ENCODE measurements at regions not wholly inside any gene's neighbourhood (a gene's known extent, or its start where the extent isn't known, plus 50 kb on each side); places are given as distances from the start of the nearest gene placed in this dataset.

DNA sequence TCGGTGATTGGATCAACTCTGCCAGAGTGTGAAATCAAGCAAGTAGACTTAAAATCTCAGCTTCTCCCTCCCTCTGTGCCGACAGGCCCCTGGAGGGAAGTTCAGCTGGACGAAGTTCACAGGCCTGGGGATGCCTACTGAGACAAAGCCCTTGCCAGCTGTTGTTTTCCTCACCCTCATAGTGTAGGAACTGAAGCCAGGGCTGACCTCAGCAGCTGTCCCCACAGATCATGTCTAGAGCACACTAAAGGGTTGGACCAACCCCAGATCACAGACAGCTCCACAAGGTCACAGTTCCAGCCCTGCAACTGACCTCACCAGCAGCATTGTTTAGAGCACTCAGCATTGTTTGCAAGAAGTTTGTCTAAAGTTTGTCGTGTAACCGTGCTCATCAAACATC is 261.9 kb upstream of the ECI2 start:
- TF ChIP-seq CTCF (conservative IDR thresholded peaks at IDR 0.05; ENCODE audit: low read depth, low read length), result no peak
- TF ChIP-seq EZH2 (IDR thresholded peaks at IDR 0.05; ENCODE audit: low read length, unreplicated experiment), result no peak
- no peak for TF ChIP-seq EZH2phosphoT487 (IDR thresholded peaks at IDR 0.05; ENCODE audit: borderline replicate concordance, low read length)
